Osteocyte (in vitro differentiated cells): ENCODE measurements at regions not wholly inside any gene's neighbourhood (a gene's known extent, or its start where the extent isn't known, plus 50 kb on each side); places are given as distances from the start of the nearest gene placed in this dataset.

ENCODE experiments used
- DNase-seq: peaks from one replicate; pipeline ENCODE4 v3.0.0; 2021; ENCODE audit warnings: mixed read lengths; ENCODE audit not compliant: unreplicated experiment; ENCODE audit errors: extremely low spot score
- H3K27ac Mint-ChIP-seq: one replicate; pipeline ENCODE4 v1.8.0; 2021; ENCODE audit warnings: mild to moderate bottlenecking, mixed read lengths; ENCODE audit not compliant: unreplicated experiment
- H3K27me3 Mint-ChIP-seq: one replicate; pipeline ENCODE4 v1.8.0; 2021; ENCODE audit warnings: mixed read lengths; ENCODE audit not compliant: unreplicated experiment
- H3K36me3 Mint-ChIP-seq: one replicate; pipeline ENCODE4 v1.8.0; 2021; ENCODE audit warnings: mixed read lengths; ENCODE audit not compliant: unreplicated experiment
- H3K4me1 Mint-ChIP-seq: one replicate; pipeline ENCODE4 v1.8.0; 2021; ENCODE audit warnings: mixed read lengths; ENCODE audit not compliant: unreplicated experiment
- H3K4me3 Mint-ChIP-seq: one replicate; pipeline ENCODE4 v1.8.0; 2021; ENCODE audit warnings: mild to moderate bottlenecking, moderate library complexity, mixed read lengths; ENCODE audit not compliant: unreplicated experiment
- H3K9me3 Mint-ChIP-seq: one replicate; pipeline ENCODE4 v1.8.0; 2021; ENCODE audit warnings: mixed read lengths; ENCODE audit not compliant: unreplicated experiment
- TF ChIP-seq, protein P1 (sequence below): fragments of 200-600 bp; sonication (generic); IDR thresholded peaks from 2 replicates; pipeline ENCODE4 v1.5.0; 2021; ENCODE audit warnings: antibody characterized with exemption, mild to moderate bottlenecking, moderate library complexity

- H3K27me3 Mint-ChIP-seq = peaks cover 27% of the 10 kb centered on the region
Observed at GRCh38 chr1:212526111-212526491, 82.5 kb upstream of the ATF3 start.

DNA sequence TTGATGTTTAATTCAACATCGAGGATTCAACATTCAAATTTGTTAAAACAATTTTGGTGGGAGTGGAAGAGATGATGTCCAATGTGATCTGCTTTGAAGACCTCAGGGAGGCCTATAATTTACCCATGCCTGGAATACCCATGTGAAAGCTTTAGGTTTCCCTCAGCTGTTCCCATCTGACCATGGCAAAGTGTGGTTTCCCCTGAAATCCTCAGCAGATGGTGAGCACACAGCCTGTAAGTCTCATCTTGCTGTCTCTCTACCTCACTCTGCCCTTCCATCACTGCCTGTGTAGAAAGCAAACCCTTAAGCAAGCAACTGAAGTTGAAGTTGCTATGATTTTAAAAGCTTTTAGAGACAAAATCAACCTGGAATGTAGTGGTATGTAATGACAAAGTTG, 80.1 kb upstream of the ATF3 start:
- Mint-ChIP-seq H3K27me3 (peaks cover 41% of the 10 kb centered on the region), H3K27ac (no peak overlapping the region), H3K4me1 (peaks cover 3% of the 10 kb centered on the region), H3K9me3 (no peaks in the 10 kb centered on the region), H3K36me3 (no peaks in the 10 kb centered on the region), H3K4me3 (no peak overlapping the region)
- no peak for DNase-seq
- TF ChIP-seq, protein P1, sequence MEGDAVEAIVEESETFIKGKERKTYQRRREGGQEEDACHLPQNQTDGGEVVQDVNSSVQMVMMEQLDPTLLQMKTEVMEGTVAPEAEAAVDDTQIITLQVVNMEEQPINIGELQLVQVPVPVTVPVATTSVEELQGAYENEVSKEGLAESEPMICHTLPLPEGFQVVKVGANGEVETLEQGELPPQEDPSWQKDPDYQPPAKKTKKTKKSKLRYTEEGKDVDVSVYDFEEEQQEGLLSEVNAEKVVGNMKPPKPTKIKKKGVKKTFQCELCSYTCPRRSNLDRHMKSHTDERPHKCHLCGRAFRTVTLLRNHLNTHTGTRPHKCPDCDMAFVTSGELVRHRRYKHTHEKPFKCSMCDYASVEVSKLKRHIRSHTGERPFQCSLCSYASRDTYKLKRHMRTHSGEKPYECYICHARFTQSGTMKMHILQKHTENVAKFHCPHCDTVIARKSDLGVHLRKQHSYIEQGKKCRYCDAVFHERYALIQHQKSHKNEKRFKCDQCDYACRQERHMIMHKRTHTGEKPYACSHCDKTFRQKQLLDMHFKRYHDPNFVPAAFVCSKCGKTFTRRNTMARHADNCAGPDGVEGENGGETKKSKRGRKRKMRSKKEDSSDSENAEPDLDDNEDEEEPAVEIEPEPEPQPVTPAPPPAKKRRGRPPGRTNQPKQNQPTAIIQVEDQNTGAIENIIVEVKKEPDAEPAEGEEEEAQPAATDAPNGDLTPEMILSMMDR = no peak

More at GRCh38 chr1:212526111-212526491, 82.5 kb upstream of the ATF3 start:
- Mint-ChIP-seq H3K27ac (no peak overlapping the region), H3K9me3 (no peaks in the 10 kb centered on the region), H3K4me3 (no peak overlapping the region), H3K4me1 (peaks cover 3% of the 10 kb centered on the region), H3K36me3 (no peaks in the 10 kb centered on the region)
- TF ChIP-seq, protein P1 = no peak
- peak; percentile 75 for DNase-seq

GRCh38 chr1:212529211-212529741, 79.3 kb upstream of the ATF3 start:
- no peak for DNase-seq
- Mint-ChIP-seq H3K27ac (no peak overlapping the region), H3K4me1 (peaks cover 3% of the 10 kb centered on the region), H3K9me3 (no peaks in the 10 kb centered on the region), H3K27me3 (peaks cover 47% of the 10 kb centered on the region), H3K36me3 (no peaks in the 10 kb centered on the region), H3K4me3 (no peak overlapping the region)
- TF ChIP-seq, protein P1 = no peak

- Mint-ChIP-seq H3K4me1 (no peaks in the 10 kb centered on the region), H3K9me3 (no peaks in the 10 kb centered on the region), H3K4me3 (no peak overlapping the region), H3K27me3 (peaks cover 53% of the 10 kb centered on the region), H3K27ac (no peak overlapping the region), H3K36me3 (no peaks in the 10 kb centered on the region)
- TF ChIP-seq, protein P1 = no peak
- DNase-seq = no peak
Observed at GRCh38 chr1:212531267-212531666, 77.3 kb upstream of the ATF3 start.

GRCh38 chr1:212531796-212532195, 76.8 kb upstream of the ATF3 start:
- no peak overlapping the region for H3K27ac Mint-ChIP-seq
- TF ChIP-seq, protein P1 = no peak
- DNase-seq = no peak
- no peaks in the 10 kb centered on the region for H3K9me3 Mint-ChIP-seq
- H3K4me1 Mint-ChIP-seq = no peaks in the 10 kb centered on the region
- H3K36me3 Mint-ChIP-seq = no peaks in the 10 kb centered on the region
- H3K4me3 Mint-ChIP-seq = no peak overlapping the region
- H3K27me3 Mint-ChIP-seq = peaks cover 53% of the 10 kb centered on the region
